DMS 273 (cell line): ENCODE measurements at regions not wholly inside any gene's neighbourhood (a gene's known extent, or its start where the extent isn't known, plus 50 kb on each side); places are given as distances from the start of the nearest gene placed in this dataset.
"Not testable (repeated sequence)": the region's sequence is repeated elsewhere in the genome, so short reads cannot be mapped to it uniquely, and the experiment has no call there.

ENCODE experiments used
- DNase-seq: peaks from one replicate; lab custom pipeline; 2025; ENCODE audit not compliant: unreplicated experiment; lab: John Stamatoyannopoulos, UW

DNA sequence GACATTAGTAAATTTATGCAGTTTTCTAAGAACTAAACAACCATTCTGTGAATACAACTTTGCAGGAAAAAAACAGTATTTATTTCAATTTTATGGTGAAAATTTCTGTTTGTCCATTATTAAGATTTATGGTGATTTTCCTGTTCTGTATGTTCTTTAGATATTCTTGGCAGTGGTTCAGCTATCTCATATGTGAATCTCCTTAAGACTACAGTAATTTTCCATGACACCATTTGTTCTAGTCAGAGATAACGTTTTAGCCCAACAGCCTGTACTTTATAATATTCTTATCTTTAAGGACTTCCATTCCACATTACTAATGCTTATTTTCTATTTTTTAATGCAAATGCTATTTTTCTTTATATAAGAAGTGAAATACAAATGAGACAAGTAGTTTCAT is 504.0 kb downstream of the RFPL4B start:
- no peak for DNase-seq

DNA sequence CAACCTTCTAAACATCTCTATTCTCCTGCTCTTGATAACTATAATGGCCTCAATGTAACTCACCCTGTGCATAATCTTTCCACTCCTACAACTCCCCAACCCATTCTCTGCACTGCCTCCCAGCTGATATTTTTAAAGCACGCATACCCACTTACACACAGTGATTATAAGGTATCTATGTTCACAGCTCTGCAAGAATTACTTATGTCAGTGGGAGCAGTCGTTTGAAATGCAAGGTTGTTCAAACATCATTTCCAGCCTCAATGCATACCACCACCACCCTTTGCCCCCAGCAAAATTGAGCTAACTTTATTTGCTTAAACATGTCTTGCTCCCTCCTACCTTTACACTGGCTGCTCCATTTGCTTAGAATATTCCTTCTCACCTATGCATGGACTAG is 506.0 kb downstream of the RFPL4B start:
- no peak for DNase-seq

DNA sequence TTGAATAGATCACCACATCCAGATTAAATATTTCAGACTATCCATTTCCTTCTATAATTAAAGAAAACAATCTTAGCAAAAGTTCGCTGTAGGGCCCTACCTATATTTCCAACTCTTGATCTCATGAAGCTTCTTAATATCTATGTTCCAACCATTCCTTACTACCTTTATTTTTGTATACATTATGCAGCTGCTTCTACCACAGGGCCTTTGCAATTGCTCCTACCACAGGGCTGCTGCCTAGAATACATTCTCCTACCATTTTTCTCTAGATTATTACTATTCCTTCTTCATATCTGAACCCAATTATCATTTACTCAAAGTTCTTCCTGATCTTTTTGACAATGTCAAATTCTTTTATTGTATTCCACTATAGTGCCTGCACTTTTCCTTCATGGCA is 516.6 kb downstream of the RFPL4B start:
- DNase-seq = no peak

DNA sequence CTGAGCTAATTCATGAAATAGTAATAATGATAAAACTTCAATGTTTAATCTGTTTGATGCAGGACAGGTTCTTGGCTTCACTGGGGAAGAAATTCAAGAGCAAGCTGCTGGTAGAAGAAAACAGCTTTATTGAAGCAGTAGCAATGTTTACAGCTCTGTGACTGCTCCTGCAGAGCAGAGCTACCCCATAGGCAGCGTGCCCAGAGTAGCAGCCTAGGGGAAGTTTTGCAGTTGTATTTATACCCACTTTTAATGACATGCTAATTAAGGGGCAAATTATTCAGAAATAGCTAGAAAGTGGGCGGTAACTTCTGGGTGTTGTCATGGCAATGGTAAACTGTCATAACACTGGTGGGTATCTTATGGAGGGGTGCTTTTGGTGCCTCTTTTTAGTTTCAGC is 518.0 kb downstream of the RFPL4B start:
- DNase-seq = no peak

DNA sequence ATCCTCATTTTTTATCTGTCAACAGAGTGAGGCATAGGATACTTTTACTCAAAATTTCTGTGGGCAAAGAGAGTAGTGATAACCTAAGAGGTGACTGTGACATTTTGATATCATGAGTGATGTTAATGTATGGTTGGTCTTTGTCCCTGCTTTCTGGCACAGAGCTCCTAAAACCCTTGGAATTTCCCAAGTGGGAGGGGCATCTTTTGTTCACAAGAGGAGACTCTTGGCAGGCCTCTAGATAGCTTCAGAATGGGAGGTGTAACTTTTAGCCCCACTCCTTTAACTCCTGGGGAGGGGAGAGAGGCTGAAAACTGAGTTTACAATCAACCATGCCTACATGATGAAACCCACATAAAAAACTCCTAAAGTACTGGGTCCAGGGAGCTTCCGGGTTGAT is 527.8 kb downstream of the RFPL4B start:
- no peak for DNase-seq

DNA sequence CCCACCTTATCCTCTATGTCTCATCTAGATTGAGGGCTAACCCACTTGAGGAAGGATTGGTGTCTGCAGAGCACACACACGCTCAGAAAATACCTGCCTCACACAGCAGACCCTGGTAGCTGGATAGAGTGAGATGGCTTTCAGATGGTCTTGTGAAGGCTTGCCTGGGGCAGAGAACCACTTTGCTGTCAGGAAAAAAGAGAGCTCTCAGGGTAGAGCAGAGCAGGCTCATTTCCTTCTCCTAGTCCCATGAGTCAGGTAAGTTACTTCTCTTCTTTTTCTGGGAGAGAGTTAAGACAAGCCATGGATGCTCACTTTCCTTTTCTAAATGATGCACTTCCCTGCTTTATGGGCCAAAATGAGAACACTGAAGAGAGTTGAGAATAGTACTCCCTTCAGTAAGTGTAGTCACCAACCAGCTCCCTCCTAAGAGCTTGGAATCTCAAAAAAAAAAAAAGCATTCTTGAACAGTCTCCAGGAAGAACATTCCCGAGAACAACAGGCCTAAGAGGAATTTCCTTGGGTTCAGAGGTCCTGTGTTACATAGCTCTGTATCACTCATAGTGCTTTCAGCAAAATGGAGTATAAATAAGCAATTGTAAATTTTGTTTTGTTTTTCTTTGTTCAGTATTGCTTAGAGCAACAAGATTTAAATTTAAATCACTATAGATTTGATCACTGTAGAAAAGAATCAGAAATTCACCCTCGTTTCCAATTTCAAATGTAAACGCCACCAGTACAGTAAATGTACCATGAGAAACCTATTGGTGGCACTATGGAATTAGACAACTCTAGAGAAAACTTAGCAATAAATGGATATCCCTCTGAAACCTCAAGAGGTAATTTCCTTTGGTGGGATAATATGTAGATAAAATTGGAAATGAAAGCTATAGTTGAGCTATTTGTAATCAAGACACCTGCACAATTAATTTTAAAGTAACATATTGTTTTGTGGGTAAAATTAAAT is 530.3 kb downstream of the RFPL4B start:
- DNase-seq = peak; percentile 6

DNA sequence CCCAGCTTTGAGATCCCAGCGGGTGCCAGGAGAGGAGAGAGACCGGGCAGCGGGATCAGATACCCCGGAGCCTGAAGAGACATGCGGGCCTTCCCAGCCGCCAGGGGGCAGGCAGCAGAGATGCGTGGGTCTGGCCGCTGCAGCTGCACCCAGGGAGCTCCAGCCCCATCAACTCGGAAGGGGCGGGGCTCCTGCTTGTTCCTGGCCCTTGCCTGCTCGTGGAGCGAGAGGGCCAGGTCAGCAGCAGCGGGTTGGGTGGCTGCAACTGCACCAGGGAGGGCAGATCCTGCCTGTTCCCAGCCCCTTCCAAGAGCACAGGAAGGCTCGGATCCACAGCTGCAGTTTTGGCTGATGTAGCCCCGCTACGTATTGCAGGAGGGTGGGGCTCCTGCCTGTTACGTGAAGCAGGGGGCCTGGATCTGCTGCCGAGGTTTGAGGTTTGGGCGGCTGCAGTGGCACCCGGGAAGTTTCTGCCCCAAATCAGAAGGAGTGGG is 532.8 kb downstream of the RFPL4B start:
- DNase-seq = peak; percentile 82

DNA sequence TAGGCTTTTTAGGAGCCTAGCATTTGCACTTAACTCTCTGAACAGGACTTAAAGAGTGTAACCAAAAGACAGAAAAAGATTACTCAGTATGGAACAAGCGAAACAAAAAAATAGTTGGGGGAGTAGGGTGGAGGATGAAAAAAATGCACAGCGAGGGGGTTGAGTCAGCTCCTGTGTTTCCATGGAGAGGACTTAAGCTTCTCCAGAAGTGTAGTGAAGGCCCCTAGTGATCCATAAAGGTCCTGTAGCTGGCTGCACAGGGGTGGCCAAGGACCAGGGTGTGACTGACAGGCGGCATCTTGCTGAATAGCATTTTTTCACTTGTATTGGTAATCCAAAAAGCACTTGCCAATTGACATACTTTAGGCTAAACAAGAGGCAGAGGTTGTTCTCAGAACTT is 533.9 kb downstream of the RFPL4B start:
- peak; percentile 15 for DNase-seq

DNA sequence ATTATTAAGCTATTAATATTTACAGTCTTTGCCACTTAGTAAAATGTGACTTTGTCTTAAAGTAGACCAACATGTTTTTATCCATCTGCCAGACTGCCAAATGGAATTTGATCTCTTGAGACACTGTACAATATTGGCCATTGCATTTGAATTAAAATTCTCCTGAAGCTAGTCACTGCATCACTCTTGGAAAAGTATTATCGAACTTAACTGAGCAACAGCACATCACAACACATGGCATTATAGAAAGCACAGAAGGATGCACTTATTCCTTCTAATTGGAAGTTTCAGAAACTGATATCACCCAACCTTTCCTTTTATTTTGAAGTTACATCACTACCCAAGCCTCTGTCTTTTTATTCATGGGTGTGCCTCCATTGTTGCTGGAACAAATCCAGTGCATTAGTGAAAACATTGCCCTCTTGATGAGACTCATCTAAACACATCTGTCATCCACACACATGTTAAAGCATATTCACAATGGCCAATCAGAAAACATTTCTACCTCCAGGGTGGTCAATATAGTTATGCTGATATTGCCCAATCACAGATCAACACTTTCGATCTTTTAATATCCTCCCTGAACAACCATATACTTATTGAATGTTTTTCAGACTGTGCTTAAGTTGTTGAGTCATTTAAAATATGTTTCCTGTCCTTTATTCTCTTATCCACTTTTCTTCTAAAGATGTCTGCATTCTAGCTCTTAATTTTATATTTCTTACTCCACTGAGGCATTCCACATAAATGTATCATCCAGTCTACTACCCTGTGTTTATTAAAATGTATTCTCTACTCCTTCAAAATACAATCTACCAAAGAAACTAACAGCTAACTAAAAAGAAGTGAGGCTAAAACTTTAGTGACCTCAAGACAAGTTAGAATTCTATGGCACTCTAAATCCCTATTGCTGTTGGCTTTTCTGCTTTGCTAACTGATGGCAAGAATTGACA is 535.0 kb downstream of the RFPL4B start:
- DNase-seq = peak; percentile 51

DNA sequence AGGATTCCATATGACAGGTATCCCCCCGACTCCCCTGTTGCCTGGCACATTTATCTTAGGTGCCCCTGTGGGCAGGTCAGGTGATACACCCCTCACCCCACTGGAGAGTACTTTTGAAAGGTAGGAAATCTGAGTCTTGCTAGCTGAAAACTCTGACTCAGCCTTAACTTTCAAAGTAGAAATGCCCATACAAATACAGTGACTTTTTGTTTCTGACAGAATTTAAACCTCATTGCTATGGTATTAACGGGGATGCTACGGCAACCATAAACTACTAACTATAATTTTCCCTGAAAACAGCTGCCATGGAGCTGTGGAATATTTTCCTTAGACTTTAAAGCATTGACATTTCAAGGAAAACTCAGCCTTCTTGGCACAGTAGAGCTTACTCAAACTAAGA is 536.0 kb downstream of the RFPL4B start:
- no peak for DNase-seq

DNA sequence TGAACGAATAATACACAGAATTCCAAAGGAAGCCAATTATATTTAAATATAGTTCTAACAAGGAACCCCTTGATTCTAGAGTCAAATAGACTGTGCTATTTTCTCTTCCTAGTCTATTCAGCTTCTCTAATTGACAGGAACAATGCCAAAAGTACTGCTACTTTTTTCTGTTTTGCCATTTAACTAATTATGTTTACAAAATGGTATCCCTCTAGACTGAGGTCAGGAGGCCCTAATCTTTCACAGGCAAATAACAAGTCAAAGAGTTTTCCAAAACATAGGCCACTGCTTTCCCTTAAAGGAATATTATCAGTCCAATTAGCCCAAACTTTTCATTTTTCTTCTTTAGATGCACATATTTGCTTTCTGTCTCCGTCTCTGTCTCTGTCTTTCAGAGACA is 539.3 kb downstream of the RFPL4B start:
- no peak for DNase-seq

DNA sequence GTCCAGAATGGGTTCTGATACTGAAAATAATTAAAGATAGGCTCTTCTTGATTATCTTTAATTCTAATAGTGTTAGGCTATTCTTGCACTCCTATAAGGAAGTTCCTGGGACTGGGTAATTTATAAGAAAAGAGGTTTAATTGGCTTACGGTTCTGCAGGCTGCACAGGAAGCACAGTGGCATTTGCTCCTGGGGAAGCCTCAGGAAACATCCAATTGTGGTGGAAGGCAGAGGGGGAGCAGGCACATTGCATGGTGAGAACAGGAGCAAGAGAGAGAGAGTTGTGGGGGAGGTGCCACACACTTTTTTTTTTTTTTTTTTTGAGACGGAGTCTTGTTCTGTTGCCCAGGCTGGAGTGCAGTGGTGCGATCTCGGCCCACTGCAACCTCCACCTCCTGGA is 540.3 kb downstream of the RFPL4B start:
- not testable (repeated sequence) for DNase-seq

DNA sequence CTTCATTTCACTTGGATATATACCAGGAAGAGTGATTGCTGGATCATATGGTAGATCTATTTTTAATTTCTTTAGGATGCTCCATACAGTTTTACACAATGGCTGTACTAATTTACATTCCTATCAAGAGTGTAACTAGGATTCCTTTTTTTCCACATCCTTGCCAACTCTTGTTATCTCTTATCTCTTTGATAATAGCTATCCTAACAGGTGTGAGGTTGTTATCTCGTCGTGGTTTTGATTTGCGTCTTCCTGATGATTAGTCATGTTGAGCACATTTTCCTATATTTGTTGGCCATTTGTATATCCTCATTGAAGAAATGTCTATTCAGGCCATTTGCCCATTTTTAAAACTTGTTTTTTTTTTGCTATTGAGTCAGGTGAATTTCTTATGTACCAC is 552.4 kb downstream of the RFPL4B start:
- no peak for DNase-seq

DNA sequence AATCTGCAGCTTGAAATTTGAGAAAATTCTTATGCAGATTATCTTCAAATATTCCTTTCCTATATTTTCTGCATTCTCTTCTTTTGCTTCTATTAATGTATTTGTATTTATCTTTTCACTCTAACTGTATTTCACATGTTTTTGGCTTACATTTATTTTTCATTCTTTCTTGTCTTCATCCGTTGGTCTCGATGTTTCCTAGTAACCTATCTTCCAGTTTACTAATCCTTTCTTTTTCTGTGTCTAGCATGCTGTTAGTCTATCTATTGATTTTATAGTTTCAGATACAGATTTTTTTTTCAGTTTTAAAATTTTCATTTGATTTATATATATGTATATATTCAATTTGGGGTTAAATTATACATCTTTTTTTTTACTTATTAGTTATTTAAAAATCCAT is 556.2 kb downstream of the RFPL4B start:
- DNase-seq = no peak

DNA sequence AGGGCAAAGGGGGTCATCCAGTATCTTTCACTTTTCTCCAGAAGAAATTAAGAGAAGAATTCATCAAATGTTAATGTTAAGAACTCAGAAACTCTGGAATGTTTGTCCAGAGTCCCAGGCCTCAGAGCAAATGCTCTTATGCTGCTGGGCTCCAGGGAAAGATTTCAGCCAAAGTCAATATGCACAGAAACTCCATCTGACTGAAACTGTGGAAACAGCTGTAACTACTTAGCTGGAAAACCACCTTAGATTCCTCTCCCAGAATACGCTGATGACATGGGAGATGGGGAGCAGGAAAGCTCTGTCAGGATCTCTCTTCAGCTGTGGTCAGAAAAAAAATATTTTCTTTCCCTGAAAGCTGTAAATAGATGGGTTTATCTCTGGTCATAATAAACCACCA is 559.6 kb downstream of the RFPL4B start:
- no peak for DNase-seq

DNA sequence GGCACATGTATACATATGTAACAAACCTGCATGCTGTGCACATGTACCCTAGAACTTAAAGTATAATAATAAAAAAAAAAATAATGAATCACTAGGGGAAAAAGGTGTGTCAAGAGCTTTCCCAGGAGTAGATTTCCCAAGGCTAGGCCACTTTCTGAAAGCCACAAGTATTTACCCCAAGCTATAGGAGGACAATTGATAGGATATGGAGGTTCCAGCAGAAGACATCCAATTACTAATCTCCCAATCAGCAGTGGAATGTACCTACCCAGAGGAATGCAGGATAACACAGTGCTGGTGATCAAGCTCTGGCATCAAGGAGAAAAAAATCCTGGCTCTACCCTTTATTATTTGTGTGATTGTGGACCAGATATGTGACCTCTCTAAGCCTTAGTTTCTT is 562.7 kb downstream of the RFPL4B start:
- no peak for DNase-seq

DNA sequence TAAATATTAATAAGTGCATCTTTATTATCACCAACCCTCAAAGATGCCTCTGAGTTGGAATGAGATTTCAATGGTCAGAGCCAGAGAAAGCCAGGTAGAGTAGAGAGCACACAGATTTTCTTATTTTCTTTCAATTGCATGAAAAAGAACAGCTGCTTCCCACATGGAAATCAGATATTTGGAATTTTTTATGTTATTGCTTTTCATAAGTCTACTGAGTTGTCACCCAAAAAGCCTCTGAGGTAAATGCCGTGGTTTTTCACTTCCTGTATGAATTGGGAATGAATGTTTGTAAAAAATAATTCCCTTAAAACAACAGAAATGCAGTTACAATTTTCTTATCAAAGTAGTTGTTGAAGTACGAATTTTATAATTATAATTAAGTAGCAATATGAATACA is 563.1 kb downstream of the RFPL4B start:
- DNase-seq = no peak

DNA sequence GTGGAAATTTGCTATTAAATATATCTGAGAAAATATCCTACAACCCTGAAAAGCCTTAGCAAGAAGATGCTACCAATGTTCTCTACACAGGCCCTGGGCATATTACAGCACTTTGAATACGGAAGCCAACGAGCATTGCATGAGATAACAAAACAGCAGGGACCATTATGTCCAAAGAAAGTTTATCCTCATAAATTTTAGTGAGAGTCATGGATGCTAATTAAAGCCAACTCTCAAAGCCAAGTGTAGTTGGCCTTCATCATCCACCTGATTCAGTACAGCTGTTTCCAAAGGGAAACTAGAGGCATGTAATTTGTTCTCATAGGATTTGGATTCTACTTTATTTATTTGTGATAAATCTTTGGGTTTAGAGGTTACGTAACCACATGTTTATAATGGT is 564.8 kb downstream of the RFPL4B start:
- DNase-seq = no peak

DNA sequence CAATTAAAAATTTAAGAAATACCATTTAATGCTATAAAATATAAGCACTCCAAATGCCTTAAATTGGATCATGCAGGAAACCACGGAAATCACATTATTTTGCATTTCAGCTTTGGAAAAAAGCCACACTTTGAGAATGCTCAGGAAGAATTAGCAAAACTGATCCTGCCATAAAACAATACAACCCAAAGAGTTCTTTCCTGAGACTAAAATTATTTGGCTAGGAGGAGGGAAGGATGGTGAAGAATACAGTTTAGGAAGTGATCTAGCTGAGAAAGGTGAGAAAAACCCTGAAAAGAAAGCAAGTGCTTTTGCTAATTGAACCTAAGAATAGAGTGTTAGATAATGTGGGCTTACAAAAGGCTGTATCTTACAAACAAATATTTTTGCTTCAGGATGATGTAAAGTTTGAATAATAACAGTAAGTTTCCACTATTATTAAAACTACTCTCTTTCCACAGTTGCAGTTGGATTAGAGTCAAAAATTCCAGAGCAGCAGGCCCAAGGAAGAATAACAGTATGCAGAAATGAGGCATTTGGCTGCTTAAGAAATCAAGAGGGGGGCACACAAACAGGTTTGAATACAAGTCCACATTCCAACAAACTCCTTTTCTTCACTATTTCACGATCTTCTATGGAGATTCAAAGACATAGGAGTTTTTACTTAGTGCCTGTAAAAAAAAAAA is 565.4 kb downstream of the RFPL4B start:
- no peak for DNase-seq

DNA sequence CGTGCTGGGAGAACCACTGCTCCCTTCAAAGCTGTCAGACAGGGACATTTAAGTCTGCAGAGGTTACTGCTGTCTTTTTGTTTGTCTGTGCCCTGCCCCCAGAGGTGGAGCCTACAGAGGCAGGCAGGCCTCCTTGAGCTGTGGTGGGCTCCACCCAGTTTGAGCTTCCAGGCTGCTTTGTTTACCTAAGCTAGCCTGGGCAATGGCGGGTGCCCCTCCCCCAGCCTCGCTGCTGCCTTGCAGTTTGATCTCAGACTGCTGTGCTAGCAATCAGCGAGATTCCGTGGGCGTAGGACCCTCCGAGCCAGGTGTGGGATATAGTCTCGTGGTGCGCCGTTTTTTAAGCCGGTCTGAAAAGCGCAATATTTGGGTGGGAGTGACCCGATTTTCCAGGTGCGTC is 572.6 kb downstream of the RFPL4B start:
- not testable (repeated sequence) for DNase-seq

DNA sequence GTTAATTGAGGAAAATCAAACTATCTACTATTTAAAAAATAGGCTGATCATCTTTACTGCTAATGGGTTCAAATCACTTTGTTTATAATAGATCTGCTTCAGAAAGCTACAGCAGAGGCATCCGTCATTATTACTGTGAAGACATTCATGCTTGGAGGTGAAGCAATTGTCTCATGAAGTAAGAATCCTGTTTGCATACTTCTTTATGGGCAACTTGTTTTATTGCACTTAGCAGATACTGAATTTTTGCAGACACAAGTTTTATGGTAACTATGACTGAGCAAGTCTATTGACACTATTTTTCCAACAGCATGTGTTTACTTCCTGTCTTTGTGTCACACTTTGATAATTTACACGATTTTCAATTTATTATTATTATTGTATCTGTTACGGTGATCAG is 573.9 kb downstream of the RFPL4B start:
- DNase-seq = no peak
